Lower leg skin (tissue), 4 donors: ENCODE measurements at regions not wholly inside any gene's neighbourhood (a gene's known extent, or its start where the extent isn't known, plus 50 kb on each side); places are given as distances from the start of the nearest gene placed in this dataset.

Experiments
- DNase-seq, 2 donors: peaks; one replicate each; pipeline ENCODE4 v3.0.0-alpha.2; 2019; ENCODE audit warnings: low spot score in 2 of 2
- H3K4me3 ChIP-seq: fragments of 200-600 bp; sonication (generic); 2 replicates; pipeline ENCODE4 v1.5.1; 2017; ENCODE audit warnings: mild to moderate bottlenecking, low read depth; ENCODE audit not compliant: poor library complexity, severe bottlenecking
- POLR2A ChIP-seq, 2 donors: fragments of 450-650 bp; IDR thresholded peaks; one replicate each; pipeline ENCODE4 v1.6.1; 2016 to 2017; ENCODE audit warnings: antibody characterized with exemption in 2 of 2, mild to moderate bottlenecking in 1 of 2, moderate library complexity in 1 of 2
- WGBS, 2 donors: methylation state at CpG; one replicate each; pipeline ENCODE4 v1.1.5; 2018; 5-methylcytosine and 5-hydroxymethylcytosine counted together
- intact Hi-C: fragments of 100-400 bp; cut with DNase I; formaldehyde crosslinking; loops from one replicate; pipeline ENCODE4 v1.15.0; 2023; ENCODE audit warnings: low total_unique reads
- TF ChIP-seq, protein P1 (sequence below), 3 donors: fragments of 450-650 bp; IDR thresholded peaks; one replicate each; pipeline ENCODE4 v1.5.1; 2016; ENCODE audit warnings: antibody characterized with exemption in 3 of 3, mild to moderate bottlenecking in 3 of 3, moderate library complexity in 2 of 3

DNA sequence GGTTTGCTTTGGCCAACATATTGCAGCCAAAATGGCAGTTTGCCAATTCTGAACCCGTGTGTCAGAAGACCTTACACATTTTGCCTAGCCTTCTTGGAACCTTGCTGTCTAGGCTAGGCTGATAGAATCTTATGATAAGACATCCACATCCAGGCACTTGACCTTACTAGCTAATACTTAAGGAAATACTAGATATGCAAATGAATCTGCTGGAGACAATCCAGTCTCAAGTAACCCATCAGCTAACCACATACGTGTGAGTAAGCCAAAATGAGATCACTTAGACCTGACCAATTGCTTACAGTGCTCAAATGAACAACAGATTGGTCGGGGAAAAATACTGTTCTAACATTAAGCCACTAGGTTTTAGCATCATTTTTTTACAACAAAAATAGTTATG lies 1504.6 kb upstream of the CDH9 start:
- 41 to 56% methylated on average over 3 of the region's 3 CpGs for WGBS, 2 donors
- no peak overlapping the region for H3K4me3 ChIP-seq
- intact Hi-C loops = no loop called here
- no peak for TF ChIP-seq POLR2A (IDR thresholded peaks at IDR 0.05)
- TF ChIP-seq, protein P1, sequence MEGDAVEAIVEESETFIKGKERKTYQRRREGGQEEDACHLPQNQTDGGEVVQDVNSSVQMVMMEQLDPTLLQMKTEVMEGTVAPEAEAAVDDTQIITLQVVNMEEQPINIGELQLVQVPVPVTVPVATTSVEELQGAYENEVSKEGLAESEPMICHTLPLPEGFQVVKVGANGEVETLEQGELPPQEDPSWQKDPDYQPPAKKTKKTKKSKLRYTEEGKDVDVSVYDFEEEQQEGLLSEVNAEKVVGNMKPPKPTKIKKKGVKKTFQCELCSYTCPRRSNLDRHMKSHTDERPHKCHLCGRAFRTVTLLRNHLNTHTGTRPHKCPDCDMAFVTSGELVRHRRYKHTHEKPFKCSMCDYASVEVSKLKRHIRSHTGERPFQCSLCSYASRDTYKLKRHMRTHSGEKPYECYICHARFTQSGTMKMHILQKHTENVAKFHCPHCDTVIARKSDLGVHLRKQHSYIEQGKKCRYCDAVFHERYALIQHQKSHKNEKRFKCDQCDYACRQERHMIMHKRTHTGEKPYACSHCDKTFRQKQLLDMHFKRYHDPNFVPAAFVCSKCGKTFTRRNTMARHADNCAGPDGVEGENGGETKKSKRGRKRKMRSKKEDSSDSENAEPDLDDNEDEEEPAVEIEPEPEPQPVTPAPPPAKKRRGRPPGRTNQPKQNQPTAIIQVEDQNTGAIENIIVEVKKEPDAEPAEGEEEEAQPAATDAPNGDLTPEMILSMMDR (IDR thresholded peaks at IDR 0.05) = no peak
- DNase-seq = no peak

DNA sequence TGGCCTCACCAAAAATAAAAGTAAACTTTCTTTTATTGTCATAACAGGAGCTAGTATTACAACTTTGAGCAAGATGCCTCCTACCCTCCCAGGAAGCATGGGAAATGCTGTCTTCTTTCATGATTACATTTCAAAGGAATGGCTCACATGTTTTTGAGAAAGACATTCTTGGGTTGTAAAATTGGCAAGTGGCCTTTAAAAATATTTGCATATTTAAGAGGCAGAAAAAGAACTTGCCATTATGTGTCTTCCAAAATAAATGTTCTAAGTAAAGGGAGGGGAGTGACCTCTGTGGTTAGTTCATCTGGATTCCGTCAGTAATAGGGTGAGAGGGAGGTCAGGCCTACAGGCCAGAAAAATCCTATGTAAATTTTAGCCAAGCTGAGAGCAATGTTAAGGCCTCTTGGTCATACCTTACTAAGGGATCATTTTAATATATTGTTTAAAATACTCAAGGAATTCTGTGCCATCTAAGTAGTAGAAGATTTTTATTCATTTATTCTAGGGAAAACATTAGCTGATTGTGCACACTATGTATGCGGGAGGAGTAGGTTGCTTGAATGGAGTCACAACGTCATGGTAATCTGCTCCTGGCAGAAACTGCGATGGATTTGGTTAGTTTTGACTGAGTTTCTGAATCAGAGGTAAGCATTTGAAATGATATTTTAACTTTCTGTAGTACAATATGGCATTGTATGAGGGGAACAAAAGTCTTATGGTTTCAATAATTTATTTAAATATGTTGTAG lies 1485.7 kb upstream of the CDH9 start:
- no peak for DNase-seq
- 66 to 72% methylated on average over 4 of the region's 4 CpGs for WGBS, 2 donors
- H3K4me3 ChIP-seq = no peak overlapping the region
- intact Hi-C loops = no loop called here
- TF ChIP-seq, protein P1 (IDR thresholded peaks at IDR 0.05) = no peak
- no peak for TF ChIP-seq POLR2A (IDR thresholded peaks at IDR 0.05)

DNA sequence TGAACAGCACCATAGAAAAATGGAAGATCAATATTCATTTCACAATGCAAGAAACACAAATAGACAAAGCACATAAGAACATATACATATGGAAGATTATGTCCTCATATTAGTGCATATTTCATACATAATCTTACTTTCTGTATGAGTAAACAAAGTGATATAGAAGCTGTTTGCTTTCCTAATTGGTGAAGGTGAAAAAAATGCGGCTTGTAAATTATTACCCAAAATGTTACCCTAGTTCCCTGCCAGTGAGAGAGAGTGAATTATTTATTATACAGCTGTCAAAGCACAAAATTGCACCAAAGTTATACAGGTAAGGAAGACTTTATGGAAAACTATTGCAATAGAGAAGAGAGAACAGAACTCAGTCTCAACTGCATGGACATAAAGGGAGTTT lies 1485.0 kb upstream of the CDH9 start:
- no peak for DNase-seq
- TF ChIP-seq, protein P1 (IDR thresholded peaks at IDR 0.05) = no peak
- no peak for TF ChIP-seq POLR2A (IDR thresholded peaks at IDR 0.05)
- intact Hi-C loops = no loop called here
- 77 to 78% methylated on average over 1 of the region's 1 CpG for WGBS, 2 donors
- no peak overlapping the region for H3K4me3 ChIP-seq

DNA sequence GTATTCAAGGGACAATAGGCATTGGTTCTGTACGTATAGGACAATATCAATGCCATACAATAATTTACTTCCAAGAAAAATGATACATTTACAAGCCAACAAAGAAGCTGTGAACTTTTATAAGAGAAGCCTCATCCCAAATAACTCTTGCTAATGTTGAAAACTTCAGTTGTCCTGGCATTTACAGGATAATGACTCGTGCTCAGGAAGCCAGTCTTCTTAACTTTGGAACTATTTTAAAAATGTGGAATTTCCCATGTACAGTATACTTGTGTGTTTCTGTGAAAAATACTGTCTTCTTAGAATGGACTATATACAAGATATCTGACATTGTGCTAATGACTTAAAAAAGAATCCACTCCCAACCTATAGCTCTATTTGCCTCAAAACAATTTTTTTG lies 1479.3 kb upstream of the CDH9 start:
- intact Hi-C loops = no loop called here
- DNase-seq = no peak
- 51 to 63% methylated on average over 2 of the region's 2 CpGs for WGBS, 2 donors
- TF ChIP-seq, protein P1 (IDR thresholded peaks at IDR 0.05) = no peak
- no peak for TF ChIP-seq POLR2A (IDR thresholded peaks at IDR 0.05)
- H3K4me3 ChIP-seq = no peak overlapping the region

DNA sequence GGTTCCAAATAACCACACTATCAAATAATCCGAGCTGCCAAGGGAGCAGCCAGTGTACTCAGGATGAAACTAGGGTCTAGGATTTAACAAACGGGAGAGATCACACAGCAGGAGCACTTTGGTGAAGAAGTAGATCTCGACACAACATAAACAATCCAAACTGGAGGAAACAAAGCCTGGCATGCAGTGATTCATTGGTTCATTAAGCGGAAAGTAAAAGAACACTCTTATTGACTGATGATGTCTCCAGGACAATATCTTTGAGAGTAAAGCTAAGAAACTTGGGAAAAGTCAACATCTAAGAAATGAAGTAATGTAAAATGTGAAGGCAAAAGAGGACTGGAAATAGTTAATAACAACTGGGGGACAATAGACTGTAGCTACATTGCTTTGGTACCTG lies 1478.3 kb upstream of the CDH9 start:
- TF ChIP-seq, protein P1 (IDR thresholded peaks at IDR 0.05) = no peak
- TF ChIP-seq POLR2A (IDR thresholded peaks at IDR 0.05) = no peak
- WGBS, 2 donors = 66 to 71% methylated on average over 4 of the region's 4 CpGs
- no peak for DNase-seq
- no peak overlapping the region for H3K4me3 ChIP-seq
- intact Hi-C loops = no loop called here

DNA sequence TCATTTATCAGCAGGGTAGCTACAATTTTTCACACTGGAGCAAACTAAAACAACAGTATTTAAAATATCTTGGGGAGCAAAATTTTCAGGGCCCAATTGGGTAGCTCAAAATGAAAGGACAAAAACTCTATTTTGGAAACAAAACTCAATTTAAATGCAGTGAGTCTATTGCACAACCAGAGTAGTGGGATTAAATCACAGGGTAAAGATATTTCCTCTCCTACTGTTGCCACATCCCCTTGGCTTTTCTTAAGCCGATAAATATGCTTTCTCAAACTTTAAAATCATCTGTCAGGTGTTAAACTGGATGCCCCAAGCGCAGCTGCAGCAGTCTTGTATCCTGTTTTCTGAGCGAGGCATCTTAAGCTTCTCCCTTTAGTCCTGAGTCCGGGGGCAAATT lies 1474.3 kb upstream of the CDH9 start:
- TF ChIP-seq, protein P1 (IDR thresholded peaks at IDR 0.05) = no peak
- no peak for TF ChIP-seq POLR2A (IDR thresholded peaks at IDR 0.05)
- intact Hi-C loops = no loop called here
- no peak for DNase-seq
- H3K4me3 ChIP-seq = no peak overlapping the region
- 58 to 61% methylated on average over 4 of the region's 4 CpGs for WGBS, 2 donors
